B cell (primary cell): ENCODE measurements at regions not wholly inside any gene's neighbourhood (a gene's known extent, or its start where the extent isn't known, plus 50 kb on each side); places are given as distances from the start of the nearest gene placed in this dataset.

Source experiments
- ATAC-seq: fragments of 200-7000 bp; cut with Tn5 transposase; one replicate; pipeline ENCODE4 v1.10.0; 2021; ENCODE audit warnings: low read depth, mild to moderate bottlenecking, moderate number of reproducible peaks, moderate library complexity
- CTCF ChIA-PET: fragments of 350-600 bp; sonication (Branson Sonifier 250); formaldehyde crosslinking; loops from one replicate; lab custom pipeline; 2021; ENCODE audit warnings: antibody characterized with exemption, inconsistent platforms; lab: Charles Lee
- POLR2A ChIA-PET: fragments of 350-600 bp; sonication (Branson Sonifier 250); formaldehyde crosslinking; loops from one replicate; lab custom pipeline; 2021; ENCODE audit warnings: antibody characterized with exemption; lab: Charles Lee
- DNase-seq: peaks from one replicate; pipeline ENCODE4 v3.0.0; 2013
- H2AFZ ChIP-seq: 2 replicates; pipeline ENCODE4 v1.6.1; 2012; ENCODE audit warnings: mild to moderate bottlenecking, low read depth, low read length; ENCODE audit not compliant: insufficient read depth, poor library complexity, severe bottlenecking
- H3K27ac ChIP-seq, 2 donors: 1 replicate in 1 of 2; 2 replicates in 1 of 2; pipeline ENCODE4 v1.5.1; 2012 to 2013; ENCODE audit warnings: low read length in 2 of 2, mild to moderate bottlenecking in 2 of 2, moderate library complexity in 1 of 2
- H3K27me3 ChIP-seq, 4 experiments: fragments of 200-600 bp in 1 of 4; sonication (generic) in 1 of 4; replicated peaks in 1 of 4; 1 replicate in 2 of 4; 2 replicates in 2 of 4; pipeline versions ENCODE4 v1.6.1 to v1.7.0; 2013 to 2016; ENCODE audit warnings: low read length in 3 of 4, mild to moderate bottlenecking in 2 of 4, mixed read lengths in 1 of 4, moderate library complexity in 1 of 4; ENCODE audit not compliant: insufficient read depth in 4 of 4, control insufficient read depth in 3 of 4; ENCODE audit errors: control extremely low read depth in 1 of 4
- H3K36me3 ChIP-seq, 2 experiments: replicated peaks in 1 of 2; 1 replicate in 1 of 2; 2 replicates in 1 of 2; pipeline versions ENCODE4 v1.6.1 to v1.7.1; 2013; ENCODE audit warnings: low read length in 1 of 2; ENCODE audit not compliant: insufficient read depth in 2 of 2, control insufficient read depth in 1 of 2; ENCODE audit errors: control extremely low read depth in 1 of 2, extremely low read depth in 1 of 2
- H3K4me1 ChIP-seq, 2 donors: fragments of 200-600 bp in 1 of 2; sonication (generic) in 1 of 2; 1 replicate in 1 of 2; 2 replicates in 1 of 2; pipeline versions ENCODE4 v1.5.1 to v1.6.1; 2013 to 2017; ENCODE audit warnings: low read length in 2 of 2; ENCODE audit not compliant: control insufficient read depth in 2 of 2, insufficient read depth in 2 of 2
- H3K4me2 ChIP-seq: replicated peaks from 2 replicates; pipeline ENCODE3; 2012; ENCODE audit warnings: mild to moderate bottlenecking, low read depth, low read length; ENCODE audit not compliant: poor library complexity, severe bottlenecking
- H3K4me3 ChIP-seq, 5 experiments: fragments of 200-600 bp in 1 of 5; sonication (generic) in 1 of 5; 1 replicate in 3 of 5; 2 replicates in 2 of 5; pipeline versions ENCODE4 v1.5.1 to v1.7.0; 2011 to 2016; ENCODE audit warnings: low read length in 4 of 5, mild to moderate bottlenecking in 4 of 5, low read depth in 2 of 5, control low read depth in 1 of 5, moderate library complexity in 1 of 5; ENCODE audit not compliant: insufficient read depth in 1 of 5; ENCODE audit errors: control extremely low read depth in 1 of 5, extremely low read depth in 1 of 5
- H3K79me2 ChIP-seq: fragments of 200-600 bp; sonication (generic); one replicate; pipeline ENCODE4 v1.6.0; 2016; ENCODE audit warnings: low read length; ENCODE audit not compliant: control insufficient read depth, insufficient read depth
- H3K9ac ChIP-seq: fragments of 200-600 bp; sonication (generic); 2 replicates; pipeline ENCODE4 v1.6.1; 2017; ENCODE audit warnings: mild to moderate bottlenecking, low read length, moderate library complexity
- H3K9me3 ChIP-seq, 3 donors: one replicate each; pipeline versions ENCODE4 v1.6.1 to v1.7.1; 2013; ENCODE audit warnings: low read length in 2 of 3; ENCODE audit not compliant: control insufficient read depth in 2 of 3, insufficient read depth in 1 of 3; ENCODE audit errors: control extremely low read depth in 1 of 3
- H4K20me1 ChIP-seq: 2 replicates; pipeline ENCODE4 v1.6.0; 2012; ENCODE audit warnings: mild to moderate bottlenecking, low read length; ENCODE audit not compliant: insufficient read depth, control insufficient read depth, poor library complexity, severe bottlenecking
- H3K27ac Mint-ChIP-seq: one replicate; pipeline ENCODE4 v1.8.0; 2021; ENCODE audit warnings: mixed read lengths
- H3K27me3 Mint-ChIP-seq: one replicate; pipeline ENCODE4 v1.8.0; 2021; ENCODE audit warnings: mixed read lengths
- H3K4me1 Mint-ChIP-seq: one replicate; pipeline ENCODE4 v1.8.0; 2021; ENCODE audit warnings: mixed read lengths
- H3K4me3 Mint-ChIP-seq: one replicate; pipeline ENCODE4 v1.8.0; 2021; ENCODE audit warnings: mixed read lengths
- H3K9me3 Mint-ChIP-seq: one replicate; pipeline ENCODE4 v1.8.0; 2022; ENCODE audit warnings: mixed read lengths; ENCODE audit not compliant: insufficient read depth
- EZH2 ChIP-seq: IDR thresholded peaks from 2 replicates; pipeline ENCODE4 v1.6.1; 2012; ENCODE audit warnings: borderline replicate concordance, low read depth, mild to moderate bottlenecking, moderate library complexity, low read length; ENCODE audit not compliant: insufficient read depth, poor library complexity, severe bottlenecking
- WGBS: methylation state at CpG from one replicate; pipeline ENCODE4 v1.1.5; 2013; ENCODE audit warnings: missing lambda C conversion rate; ENCODE audit not compliant: insufficient coverage; 5-methylcytosine and 5-hydroxymethylcytosine counted together
- intact Hi-C: fragments of 100-400 bp; cut with micrococcal nuclease; formaldehyde crosslinking; loops from one replicate; pipeline ENCODE4 v1.10.0; 2022
- TF ChIP-seq, protein P1 (sequence below): fragments of 200-600 bp; IDR thresholded peaks from one replicate; pipeline ENCODE4 v1.8.0; 2022; ENCODE audit warnings: antibody characterized with exemption, mild to moderate bottlenecking

DNA sequence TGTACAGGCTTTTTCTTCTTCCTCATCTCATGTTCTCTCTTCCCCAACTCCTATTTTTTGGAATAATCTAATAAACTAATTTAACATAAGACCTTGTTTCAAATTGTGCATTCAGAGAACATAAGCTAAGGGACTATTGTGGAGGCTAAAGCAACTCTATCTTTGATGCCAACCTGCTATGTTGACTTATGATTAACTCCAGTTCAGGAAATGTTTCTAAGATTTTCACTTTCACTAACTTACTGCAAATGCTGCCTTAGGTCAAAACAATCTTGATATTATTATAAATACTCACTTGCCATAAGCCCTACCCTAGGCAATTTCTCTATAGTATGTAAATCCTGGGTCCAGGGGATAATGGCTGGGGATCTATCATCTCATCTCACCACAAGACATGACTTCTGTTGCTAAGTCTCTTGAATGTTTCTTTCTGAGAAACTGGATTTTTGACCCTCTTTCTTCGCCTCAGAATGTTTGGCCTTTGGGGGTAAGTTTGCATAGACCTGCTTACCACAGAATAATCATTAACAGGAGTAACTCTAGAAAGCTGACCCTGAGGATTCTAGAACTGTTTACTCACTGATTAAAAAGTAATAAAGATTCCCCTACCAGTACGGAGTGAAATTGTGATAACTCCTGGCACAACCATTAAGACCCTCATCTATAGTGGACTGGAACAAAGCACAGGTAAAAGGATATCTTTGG lies 768.1 kb downstream of the GBE1 start:
- Histone ChIP-seq H3K79me2 (no peaks in the 10 kb centered on the region), H3K27me3 (no peaks in the 10 kb centered on the region), H3K36me3 (no peaks in the 10 kb centered on the region), H3K4me1 (no peaks in the 10 kb centered on the region), H3K9me3 (no peaks in the 10 kb centered on the region), H2AFZ (no peak overlapping the region), H3K4me3 (no peak overlapping the region), H3K4me2 (no peak overlapping the region), H3K27ac (no peak overlapping the region), H3K9ac (no peak overlapping the region), H4K20me1 (no peaks in the 10 kb centered on the region)
- H3K27ac Mint-ChIP-seq: no peak overlapping the region
- no peaks in the 10 kb centered on the region for H3K27me3 Mint-ChIP-seq
- WGBS: no CpG with 5 or more reads among the region's 2 CpGs
- no peak overlapping the region for H3K4me3 Mint-ChIP-seq
- TF ChIP-seq, protein P1, sequence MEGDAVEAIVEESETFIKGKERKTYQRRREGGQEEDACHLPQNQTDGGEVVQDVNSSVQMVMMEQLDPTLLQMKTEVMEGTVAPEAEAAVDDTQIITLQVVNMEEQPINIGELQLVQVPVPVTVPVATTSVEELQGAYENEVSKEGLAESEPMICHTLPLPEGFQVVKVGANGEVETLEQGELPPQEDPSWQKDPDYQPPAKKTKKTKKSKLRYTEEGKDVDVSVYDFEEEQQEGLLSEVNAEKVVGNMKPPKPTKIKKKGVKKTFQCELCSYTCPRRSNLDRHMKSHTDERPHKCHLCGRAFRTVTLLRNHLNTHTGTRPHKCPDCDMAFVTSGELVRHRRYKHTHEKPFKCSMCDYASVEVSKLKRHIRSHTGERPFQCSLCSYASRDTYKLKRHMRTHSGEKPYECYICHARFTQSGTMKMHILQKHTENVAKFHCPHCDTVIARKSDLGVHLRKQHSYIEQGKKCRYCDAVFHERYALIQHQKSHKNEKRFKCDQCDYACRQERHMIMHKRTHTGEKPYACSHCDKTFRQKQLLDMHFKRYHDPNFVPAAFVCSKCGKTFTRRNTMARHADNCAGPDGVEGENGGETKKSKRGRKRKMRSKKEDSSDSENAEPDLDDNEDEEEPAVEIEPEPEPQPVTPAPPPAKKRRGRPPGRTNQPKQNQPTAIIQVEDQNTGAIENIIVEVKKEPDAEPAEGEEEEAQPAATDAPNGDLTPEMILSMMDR: no peak
- no peak for TF ChIP-seq EZH2
- no peak for DNase-seq
- intact Hi-C loops: no loop called here
- ChIA-PET CTCF (no interaction called here), POLR2A (no interaction called here)
- ATAC-seq: no peak
- H3K4me1 Mint-ChIP-seq: no peaks in the 10 kb centered on the region
- peaks cover 9% of the 10 kb centered on the region for H3K9me3 Mint-ChIP-seq

GRCh38 chr3:80983753-80984152 lies 777.7 kb downstream of the GBE1 start:
- ChIA-PET POLR2A (no interaction called here), CTCF (no interaction called here)
- DNase-seq: no peak
- no peaks in the 10 kb centered on the region for H3K27me3 Mint-ChIP-seq
- Histone ChIP-seq H3K36me3 (no peaks in the 10 kb centered on the region), H3K27ac (no peak overlapping the region), H3K4me2 (no peak overlapping the region), H3K9me3 (no peaks in the 10 kb centered on the region), H2AFZ (no peak overlapping the region), H3K79me2 (no peaks in the 10 kb centered on the region), H3K4me3 (no peak overlapping the region), H3K9ac (no peak overlapping the region), H3K27me3 (no peaks in the 10 kb centered on the region), H3K4me1 (no peaks in the 10 kb centered on the region), H4K20me1 (no peaks in the 10 kb centered on the region)
- H3K9me3 Mint-ChIP-seq: no peaks in the 10 kb centered on the region
- intact Hi-C loops: no loop called here
- no peak overlapping the region for H3K4me3 Mint-ChIP-seq
- 68% methylated on average over 2 of the region's 3 CpGs for WGBS
- H3K27ac Mint-ChIP-seq: no peak overlapping the region
- no peaks in the 10 kb centered on the region for H3K4me1 Mint-ChIP-seq
- TF ChIP-seq, protein P1: no peak
- no peak for TF ChIP-seq EZH2
- no peak for ATAC-seq
